Osteoblast (primary cell): ENCODE measurements at regions not wholly inside any gene's neighbourhood (a gene's known extent, or its start where the extent isn't known, plus 50 kb on each side); places are given as distances from the start of the nearest gene placed in this dataset.

Experiments
- DNase-seq: peaks from one replicate; pipeline ENCODE4 v3.0.0; 2011; ENCODE audit warnings: low spot score, mixed read lengths; ENCODE audit not compliant: insufficient read length; ENCODE audit errors: missing footprints
- H2AFZ ChIP-seq: 2 replicates; pipeline ENCODE4 v1.6.0; 2011; ENCODE audit warnings: mild to moderate bottlenecking, low read length
- H3K27ac ChIP-seq: 2 replicates; pipeline ENCODE4 v1.5.1; 2011; ENCODE audit warnings: mild to moderate bottlenecking, low read depth, low read length, moderate library complexity
- H3K27me3 ChIP-seq: 2 replicates; pipeline ENCODE4 v1.6.0; 2012; ENCODE audit warnings: mild to moderate bottlenecking, control low read depth, inconsistent platforms, low read length, moderate library complexity; ENCODE audit not compliant: insufficient read depth
- H3K36me3 ChIP-seq: 2 replicates; pipeline ENCODE4 v1.5.1; 2011; ENCODE audit warnings: mild to moderate bottlenecking, low read length, control low read depth, moderate library complexity; ENCODE audit not compliant: insufficient read depth
- H3K4me1 ChIP-seq: 2 replicates; pipeline ENCODE4 v1.5.1; 2011; ENCODE audit warnings: mild to moderate bottlenecking, low read length, control low read depth, moderate library complexity; ENCODE audit not compliant: insufficient read depth
- H3K4me2 ChIP-seq: 2 replicates; pipeline ENCODE4 v1.6.0; 2011; ENCODE audit warnings: mild to moderate bottlenecking, low read length; ENCODE audit not compliant: insufficient read depth
- H3K4me3 ChIP-seq: fragments of 200-600 bp; sonication (generic); 3 replicates; pipeline ENCODE4 v1.5.1; 2012; ENCODE audit warnings: mild to moderate bottlenecking, low read length, inconsistent platforms; ENCODE audit not compliant: insufficient read depth
- H3K79me2 ChIP-seq: 2 replicates; pipeline ENCODE4 v1.6.0; 2012; ENCODE audit warnings: mild to moderate bottlenecking, low read length, control low read depth, inconsistent platforms; ENCODE audit not compliant: insufficient read depth
- H3K9me3 ChIP-seq: 2 replicates; pipeline ENCODE4 v1.5.1; 2011; ENCODE audit warnings: low read depth, low read length, control low read depth
- H4K20me1 ChIP-seq: 2 replicates; pipeline ENCODE4 v1.6.0; 2012; ENCODE audit warnings: mild to moderate bottlenecking, low read length, control low read depth; ENCODE audit not compliant: insufficient read depth
- CTCF ChIP-seq: IDR thresholded peaks from 2 replicates; pipeline ENCODE4 v1.5.1; 2011; ENCODE audit warnings: mild to moderate bottlenecking, low read depth, low read length, moderate library complexity; ENCODE audit errors: extremely low read depth

- Histone ChIP-seq H3K79me2 (no peaks in the 10 kb centered on the region), H2AFZ (no peak overlapping the region), H3K4me2 (no peak overlapping the region), H3K4me1 (no peaks in the 10 kb centered on the region), H3K27me3 (no peaks in the 10 kb centered on the region), H3K27ac (no peak overlapping the region), H3K9me3 (no peaks in the 10 kb centered on the region), H3K4me3 (no peak overlapping the region), H4K20me1 (no peaks in the 10 kb centered on the region), H3K36me3 (no peaks in the 10 kb centered on the region)
- DNase-seq: no peak
- no peak for TF ChIP-seq CTCF
These were observed 249.3 kb upstream of the TCERG1L start for GRCh38 chr10:131560706-131561355.

- no peaks in the 10 kb centered on the region for H3K9me3 ChIP-seq
- no peaks in the 10 kb centered on the region for H3K79me2 ChIP-seq
- no peak overlapping the region for H3K4me3 ChIP-seq
- H2AFZ ChIP-seq: no peak overlapping the region
- H3K4me1 ChIP-seq: no peaks in the 10 kb centered on the region
- DNase-seq: no peak
- H3K36me3 ChIP-seq: no peaks in the 10 kb centered on the region
- H3K4me2 ChIP-seq: no peak overlapping the region
- no peaks in the 10 kb centered on the region for H4K20me1 ChIP-seq
- H3K27me3 ChIP-seq: no peaks in the 10 kb centered on the region
- no peak for TF ChIP-seq CTCF
- no peak overlapping the region for H3K27ac ChIP-seq
These were observed 250.4 kb upstream of the TCERG1L start for GRCh38 chr10:131561897-131562296.

- Histone ChIP-seq H3K4me2 (no peak overlapping the region), H3K36me3 (no peaks in the 10 kb centered on the region), H3K4me1 (no peaks in the 10 kb centered on the region), H3K4me3 (no peak overlapping the region), H3K27ac (no peak overlapping the region), H3K9me3 (no peaks in the 10 kb centered on the region), H4K20me1 (no peaks in the 10 kb centered on the region), H3K79me2 (no peaks in the 10 kb centered on the region), H2AFZ (no peak overlapping the region), H3K27me3 (no peaks in the 10 kb centered on the region)
- DNase-seq: no peak
- TF ChIP-seq CTCF: no peak
These were observed 251.9 kb upstream of the TCERG1L start for GRCh38 chr10:131563411-131563810.

- Histone ChIP-seq H3K4me2 (no peak overlapping the region), H2AFZ (no peak overlapping the region), H3K4me1 (no peaks in the 10 kb centered on the region), H3K9me3 (no peaks in the 10 kb centered on the region), H3K27me3 (no peaks in the 10 kb centered on the region), H3K79me2 (no peaks in the 10 kb centered on the region), H3K27ac (no peak overlapping the region), H3K4me3 (no peak overlapping the region), H4K20me1 (no peaks in the 10 kb centered on the region), H3K36me3 (no peaks in the 10 kb centered on the region)
- TF ChIP-seq CTCF: no peak
- no peak for DNase-seq
These were observed 256.0 kb upstream of the TCERG1L start for GRCh38 chr10:131567279-131568162.
